Epithelial cell of esophagus (primary cell): ENCODE measurements at regions not wholly inside any gene's neighbourhood (a gene's known extent, or its start where the extent isn't known, plus 50 kb on each side); places are given as distances from the start of the nearest gene placed in this dataset.
A peak's percentile ranks its signal among the peaks of the same experiment; 100 is the strongest.
"Not testable (repeated sequence)": the region's sequence is repeated elsewhere in the genome, so short reads cannot be mapped to it uniquely, and the experiment has no call there.

Experiments used
- DNase-seq: peaks from one replicate; pipeline ENCODE4 v3.0.0; 2010; ENCODE audit warnings: low read depth
- H3K4me3 ChIP-seq: 2 replicates; pipeline ENCODE4 v1.5.1; 2011; ENCODE audit warnings: mild to moderate bottlenecking, low read length, control low read depth
- CTCF ChIP-seq: IDR thresholded peaks from 2 replicates; pipeline ENCODE4 v1.5.1; 2011; ENCODE audit warnings: low read depth, mild to moderate bottlenecking, low read length, control low read depth, inconsistent platforms; ENCODE audit not compliant: insufficient read depth; ENCODE audit errors: missing control alignments

GRCh38 chr6:1474205-1474604 is 84.8 kb downstream of the FOXF2 start:
- TF ChIP-seq CTCF = peak; percentile 13
- DNase-seq = no peak

GRCh38 chr6:1475174-1475573 is 85.8 kb downstream of the FOXF2 start:
- H3K4me3 ChIP-seq = no peak overlapping the region
- no peak for TF ChIP-seq CTCF
- no peak for DNase-seq

More at GRCh38 chr6:1474205-1474604, 84.8 kb downstream of the FOXF2 start:
- no peak overlapping the region for H3K4me3 ChIP-seq

- peak; percentile 65 for DNase-seq
- TF ChIP-seq CTCF = no peak
- H3K4me3 ChIP-seq = no peak overlapping the region
These were observed 88.2 kb downstream of the FOXF2 start for GRCh38 chr6:1477432-1478090.

- DNase-seq, H3K4me3 ChIP-seq: not testable (repeated sequence)
These were observed 88.9 kb downstream of the FOXF2 start for GRCh38 chr6:1478163-1478826.

- DNase-seq = no peak
- no peak for TF ChIP-seq CTCF
- no peak overlapping the region for H3K4me3 ChIP-seq
These were observed 89.7 kb downstream of the FOXF2 start for GRCh38 chr6:1479095-1479494.

- no peak for TF ChIP-seq CTCF
- no peak for DNase-seq
- H3K4me3 ChIP-seq = no peak overlapping the region
These were observed 90.3 kb downstream of the FOXF2 start for GRCh38 chr6:1479601-1480221.

GRCh38 chr6:1481286-1481685 is 91.9 kb downstream of the FOXF2 start:
- peak; percentile 58 for DNase-seq
- TF ChIP-seq CTCF = no peak
- H3K4me3 ChIP-seq = no peak overlapping the region
